B cell (primary cell): ENCODE measurements at regions not wholly inside any gene's neighbourhood (a gene's known extent, or its start where the extent isn't known, plus 50 kb on each side); places are given as distances from the start of the nearest gene placed in this dataset.

Source experiments
- ATAC-seq: fragments of 200-7000 bp; cut with Tn5 transposase; one replicate; pipeline ENCODE4 v1.10.0; 2021; ENCODE audit warnings: low read depth, mild to moderate bottlenecking, moderate number of reproducible peaks, moderate library complexity
- CTCF ChIA-PET: fragments of 350-600 bp; sonication (Branson Sonifier 250); formaldehyde crosslinking; loops from one replicate; lab custom pipeline; 2021; ENCODE audit warnings: antibody characterized with exemption, inconsistent platforms; lab: Charles Lee
- POLR2A ChIA-PET: fragments of 350-600 bp; sonication (Branson Sonifier 250); formaldehyde crosslinking; loops from one replicate; lab custom pipeline; 2021; ENCODE audit warnings: antibody characterized with exemption; lab: Charles Lee
- DNase-seq: peaks from one replicate; pipeline ENCODE4 v3.0.0; 2013
- H2AFZ ChIP-seq: 2 replicates; pipeline ENCODE4 v1.6.1; 2012; ENCODE audit warnings: mild to moderate bottlenecking, low read depth, low read length; ENCODE audit not compliant: insufficient read depth, poor library complexity, severe bottlenecking
- H3K27ac ChIP-seq, 2 donors: 1 replicate in 1 of 2; 2 replicates in 1 of 2; pipeline ENCODE4 v1.5.1; 2012 to 2013; ENCODE audit warnings: low read length in 2 of 2, mild to moderate bottlenecking in 2 of 2, moderate library complexity in 1 of 2
- H3K27me3 ChIP-seq, 4 experiments: fragments of 200-600 bp in 1 of 4; sonication (generic) in 1 of 4; replicated peaks in 1 of 4; 1 replicate in 2 of 4; 2 replicates in 2 of 4; pipeline versions ENCODE4 v1.6.1 to v1.7.0; 2013 to 2016; ENCODE audit warnings: low read length in 3 of 4, mild to moderate bottlenecking in 2 of 4, mixed read lengths in 1 of 4, moderate library complexity in 1 of 4; ENCODE audit not compliant: insufficient read depth in 4 of 4, control insufficient read depth in 3 of 4; ENCODE audit errors: control extremely low read depth in 1 of 4
- H3K36me3 ChIP-seq, 2 experiments: replicated peaks in 1 of 2; 1 replicate in 1 of 2; 2 replicates in 1 of 2; pipeline versions ENCODE4 v1.6.1 to v1.7.1; 2013; ENCODE audit warnings: low read length in 1 of 2; ENCODE audit not compliant: insufficient read depth in 2 of 2, control insufficient read depth in 1 of 2; ENCODE audit errors: control extremely low read depth in 1 of 2, extremely low read depth in 1 of 2
- H3K4me1 ChIP-seq, 2 donors: fragments of 200-600 bp in 1 of 2; sonication (generic) in 1 of 2; 1 replicate in 1 of 2; 2 replicates in 1 of 2; pipeline versions ENCODE4 v1.5.1 to v1.6.1; 2013 to 2017; ENCODE audit warnings: low read length in 2 of 2; ENCODE audit not compliant: control insufficient read depth in 2 of 2, insufficient read depth in 2 of 2
- H3K4me2 ChIP-seq: replicated peaks from 2 replicates; pipeline ENCODE3; 2012; ENCODE audit warnings: mild to moderate bottlenecking, low read depth, low read length; ENCODE audit not compliant: poor library complexity, severe bottlenecking
- H3K4me3 ChIP-seq, 5 experiments: fragments of 200-600 bp in 1 of 5; sonication (generic) in 1 of 5; 1 replicate in 3 of 5; 2 replicates in 2 of 5; pipeline versions ENCODE4 v1.5.1 to v1.7.0; 2011 to 2016; ENCODE audit warnings: low read length in 4 of 5, mild to moderate bottlenecking in 4 of 5, low read depth in 2 of 5, control low read depth in 1 of 5, moderate library complexity in 1 of 5; ENCODE audit not compliant: insufficient read depth in 1 of 5; ENCODE audit errors: control extremely low read depth in 1 of 5, extremely low read depth in 1 of 5
- H3K79me2 ChIP-seq: fragments of 200-600 bp; sonication (generic); one replicate; pipeline ENCODE4 v1.6.0; 2016; ENCODE audit warnings: low read length; ENCODE audit not compliant: control insufficient read depth, insufficient read depth
- H3K9ac ChIP-seq: fragments of 200-600 bp; sonication (generic); 2 replicates; pipeline ENCODE4 v1.6.1; 2017; ENCODE audit warnings: mild to moderate bottlenecking, low read length, moderate library complexity
- H3K9me3 ChIP-seq, 3 donors: one replicate each; pipeline versions ENCODE4 v1.6.1 to v1.7.1; 2013; ENCODE audit warnings: low read length in 2 of 3; ENCODE audit not compliant: control insufficient read depth in 2 of 3, insufficient read depth in 1 of 3; ENCODE audit errors: control extremely low read depth in 1 of 3
- H4K20me1 ChIP-seq: 2 replicates; pipeline ENCODE4 v1.6.0; 2012; ENCODE audit warnings: mild to moderate bottlenecking, low read length; ENCODE audit not compliant: insufficient read depth, control insufficient read depth, poor library complexity, severe bottlenecking
- H3K27ac Mint-ChIP-seq: one replicate; pipeline ENCODE4 v1.8.0; 2021; ENCODE audit warnings: mixed read lengths
- H3K27me3 Mint-ChIP-seq: one replicate; pipeline ENCODE4 v1.8.0; 2021; ENCODE audit warnings: mixed read lengths
- H3K4me1 Mint-ChIP-seq: one replicate; pipeline ENCODE4 v1.8.0; 2021; ENCODE audit warnings: mixed read lengths
- H3K4me3 Mint-ChIP-seq: one replicate; pipeline ENCODE4 v1.8.0; 2021; ENCODE audit warnings: mixed read lengths
- H3K9me3 Mint-ChIP-seq: one replicate; pipeline ENCODE4 v1.8.0; 2022; ENCODE audit warnings: mixed read lengths; ENCODE audit not compliant: insufficient read depth
- CTCF ChIP-seq: fragments of 200-600 bp; IDR thresholded peaks from one replicate; pipeline ENCODE4 v1.8.0; 2022; ENCODE audit warnings: antibody characterized with exemption, mild to moderate bottlenecking
- EZH2 ChIP-seq: IDR thresholded peaks from 2 replicates; pipeline ENCODE4 v1.6.1; 2012; ENCODE audit warnings: borderline replicate concordance, low read depth, mild to moderate bottlenecking, moderate library complexity, low read length; ENCODE audit not compliant: insufficient read depth, poor library complexity, severe bottlenecking
- WGBS: methylation state at CpG from one replicate; pipeline ENCODE4 v1.1.5; 2013; ENCODE audit warnings: missing lambda C conversion rate; ENCODE audit not compliant: insufficient coverage; 5-methylcytosine and 5-hydroxymethylcytosine counted together
- intact Hi-C: fragments of 100-400 bp; cut with micrococcal nuclease; formaldehyde crosslinking; loops from one replicate; pipeline ENCODE4 v1.10.0; 2022

GRCh38 chr14:100649173-100649519, 61.9 kb upstream of the BEGAIN start:
- Mint-ChIP-seq H3K27me3 (peaks cover 27% of the 10 kb centered on the region), H3K4me3 (no peak overlapping the region), H3K4me1 (peaks cover 5% of the 10 kb centered on the region), H3K27ac (no peak overlapping the region), H3K9me3 (peaks cover 3% of the 10 kb centered on the region)
- TF ChIP-seq CTCF = no peak
- TF ChIP-seq EZH2 = no peak
- Histone ChIP-seq H3K4me3 (no peak overlapping the region), H3K9ac (no peak overlapping the region), H3K36me3 (no peaks in the 10 kb centered on the region), H4K20me1 (no peaks in the 10 kb centered on the region), H2AFZ (no peak overlapping the region), H3K27me3 (peaks cover 0 to 13% (median 3%) of the 10 kb centered on the region in 4 experiments), H3K9me3 (peaks cover 0 to 13% (median 0%) of the 10 kb centered on the region in 3 donors), H3K4me2 (no peak overlapping the region), H3K27ac (no peak overlapping the region), H3K4me1 (peaks cover 5 to 9% of the 10 kb centered on the region in 2 donors), H3K79me2 (no peaks in the 10 kb centered on the region)
- ChIA-PET CTCF (no interaction called here), POLR2A (no interaction called here)
- DNase-seq = no peak
- WGBS = no CpG with 5 or more reads among the region's 1 CpG
- intact Hi-C loops = no loop called here
- no peak for ATAC-seq

GRCh38 chr14:100651999-100652508, 64.8 kb upstream of the BEGAIN start:
- intact Hi-C loops = no loop called here
- ChIA-PET POLR2A (no interaction called here), CTCF (no interaction called here)
- no peak overlapping the region for H3K9ac ChIP-seq
- Mint-ChIP-seq H3K4me1 (peaks cover 7% of the 10 kb centered on the region), H3K27me3 (peaks cover 13% of the 10 kb centered on the region), H3K4me3 (no peak overlapping the region), H3K9me3 (no peaks in the 10 kb centered on the region), H3K27ac (no peak overlapping the region)
- no peaks in the 10 kb centered on the region for H3K79me2 ChIP-seq
- peaks cover 5 to 13% of the 10 kb centered on the region in 2 donors for H3K4me1 ChIP-seq
- no peak overlapping the region for H3K4me2 ChIP-seq
- H2AFZ ChIP-seq = no peak overlapping the region
- H4K20me1 ChIP-seq = no peaks in the 10 kb centered on the region
- no peaks in the 10 kb centered on the region for H3K36me3 ChIP-seq
- no CpG with 5 or more reads among the region's 2 CpGs for WGBS
- peaks cover 0 to 22% (median 10%) of the 10 kb centered on the region in 4 experiments for H3K27me3 ChIP-seq
- H3K27ac ChIP-seq = no peak overlapping the region
- DNase-seq (no peak), ATAC-seq (no peak)
- TF ChIP-seq CTCF (no peak), EZH2 (no peak)
- peaks cover 0 to 3% (median 0%) of the 10 kb centered on the region in 3 donors for H3K9me3 ChIP-seq
- H3K4me3 ChIP-seq = no peak overlapping the region
